Spleen (tissue), 11 donors: ENCODE measurements at regions not wholly inside any gene's neighbourhood (a gene's known extent, or its start where the extent isn't known, plus 50 kb on each side); places are given as distances from the start of the nearest gene placed in this dataset.

Experiments
- DNase-seq: peaks from one replicate; pipeline ENCODE4 v3.0.0-alpha.2; 2020
- H3K27ac ChIP-seq, 8 donors: fragments of 200-600 bp; sonication (generic) in 7 of 8; 1 replicate in 4 of 8; 2 replicates in 4 of 8; pipeline versions ENCODE4 v1.5.0 to v1.8.0; 2016 to 2021; ENCODE audit warnings: inconsistent platforms in 4 of 8, mild to moderate bottlenecking in 4 of 8, moderate library complexity in 1 of 8
- H3K27me3 ChIP-seq, 7 donors: fragments of 200-600 bp; sonication (generic) in 6 of 7; replicated peaks in 1 of 7; 1 replicate in 4 of 7; 2 replicates in 3 of 7; pipeline versions ENCODE4 v1.5.0 to v1.8.0; 2016 to 2021; ENCODE audit warnings: inconsistent platforms in 3 of 7, mild to moderate bottlenecking in 1 of 7
- H3K36me3 ChIP-seq, 6 donors: fragments of 200-600 bp; sonication (generic) in 5 of 6; 1 replicate in 4 of 6; 2 replicates in 2 of 6; pipeline versions ENCODE4 v1.5.0 to v1.8.0; 2016 to 2021; ENCODE audit warnings: inconsistent platforms in 2 of 6
- H3K4me1 ChIP-seq, 6 donors: fragments of 200-600 bp; sonication (generic) in 5 of 6; 1 replicate in 3 of 6; 2 replicates in 3 of 6; pipeline versions ENCODE4 v1.5.0 to v1.8.0; 2016 to 2021; ENCODE audit warnings: inconsistent platforms in 3 of 6
- H3K4me3 ChIP-seq, 8 donors: fragments of 200-600 bp; sonication (generic) in 7 of 8; 1 replicate in 4 of 8; 2 replicates in 4 of 8; pipeline versions ENCODE4 v1.5.0 to v1.8.0; 2016 to 2021; ENCODE audit warnings: inconsistent platforms in 4 of 8, mild to moderate bottlenecking in 4 of 8, moderate library complexity in 2 of 8
- H3K9me3 ChIP-seq, 8 donors: fragments of 200-600 bp; sonication (generic) in 7 of 8; 1 replicate in 4 of 8; 2 replicates in 4 of 8; pipeline versions ENCODE4 v1.5.0 to v1.8.0; 2016 to 2021; ENCODE audit warnings: inconsistent platforms in 4 of 8
- CTCF ChIP-seq, 11 experiments: fragments of 200-600 bp in 7 of 11; fragments of 450-650 bp in 4 of 11; sonication (generic) in 4 of 11; IDR thresholded peaks in 8 of 11; conservative IDR thresholded peaks in 3 of 11; 1 replicate in 7 of 11; 2 replicates in 4 of 11; pipeline versions ENCODE4 v1.4.0 to v1.8.0; 2016 to 2021; ENCODE audit warnings: antibody characterized with exemption in 11 of 11, inconsistent platforms in 4 of 11, mild to moderate bottlenecking in 1 of 11
- POLR2A ChIP-seq, 3 donors: fragments of 450-650 bp; IDR thresholded peaks; one replicate each; pipeline ENCODE4 v1.5.1; 2017; ENCODE audit warnings: antibody characterized with exemption in 3 of 3, mild to moderate bottlenecking in 1 of 3
- POLR2AphosphoS5 ChIP-seq, 3 donors: sonication (generic); formaldehyde crosslinking; IDR thresholded peaks; one replicate each; pipeline ENCODE4 v1.5.1; 2017; ENCODE audit warnings: antibody characterized with exemption in 3 of 3
- WGBS, 5 donors: extraction: QIAGEN DNeasy Blood & Tissue Kit in 3 of 5; methylation state at CpG; one replicate each; pipeline versions ENCODE4 v1.1.5 to v1.1.7; 2013 to 2018; 5-methylcytosine and 5-hydroxymethylcytosine counted together
- intact Hi-C: fragments of 100-400 bp; cut with DNase I; formaldehyde crosslinking; loops from one replicate; pipeline ENCODE4 v1.15.0; 2023; ENCODE audit warnings: low total_unique reads
- donor health status: healthy with polysubstance abuse.
- donor health status: DM: no; HTN: no; CAD: no; lungs with moderate emphysema.
- donor health status: DM: no; HTN: no; CAD: no.
- donor health status: Bipolar disorder and iron deficiency.
- donor health status: healthy.
- donor health status: DM: no; HTN: no; CAD: no.
- donor health status: DM: yes; HTN: yes; CAD: no.

- 59 to 80% (median 76%) methylated on average over 2 of the region's 2 CpGs for WGBS, 5 donors
- Histone ChIP-seq H3K27me3 (no peaks in the 10 kb centered on the region), H3K4me3 (no peak overlapping the region), H3K27ac (no peak overlapping the region), H3K9me3 (peaks cover 0 to 5% (median 0%) of the 10 kb centered on the region in 8 donors), H3K36me3 (no peaks in the 10 kb centered on the region), H3K4me1 (no peaks in the 10 kb centered on the region)
- TF ChIP-seq CTCF (IDR thresholded peaks at IDR 0.05 in 8 of 11, conservative IDR thresholded peaks at IDR 0.05 in 3 of 11) = no peak
- no peak for TF ChIP-seq POLR2A (IDR thresholded peaks at IDR 0.05)
- no peak for DNase-seq
- intact Hi-C loops = no loop called here
Observed at GRCh38 chr9:75823151-75823550, 67.3 kb upstream of the PCSK5 start.

GRCh38 chr9:75824816-75825568 is 65.5 kb upstream of the PCSK5 start:
- no peak overlapping the region for H3K27ac ChIP-seq
- TF ChIP-seq POLR2AphosphoS5 (IDR thresholded peaks at IDR 0.05) = no peak
- TF ChIP-seq CTCF (IDR thresholded peaks at IDR 0.05 in 8 of 11, conservative IDR thresholded peaks at IDR 0.05 in 3 of 11) = no peak
- no peak for TF ChIP-seq POLR2A (IDR thresholded peaks at IDR 0.05)
- no peaks in the 10 kb centered on the region for H3K27me3 ChIP-seq
- WGBS, 5 donors = 58 to 69% (median 63%) methylated on average over 3 of the region's 3 CpGs
- DNase-seq = no peak
- H3K9me3 ChIP-seq = peaks cover 0 to 3% (median 0%) of the 10 kb centered on the region in 8 donors
- no peaks in the 10 kb centered on the region for H3K4me1 ChIP-seq
- H3K4me3 ChIP-seq = no peak overlapping the region
- intact Hi-C loops = no loop called here
- H3K36me3 ChIP-seq = no peaks in the 10 kb centered on the region

DNA sequence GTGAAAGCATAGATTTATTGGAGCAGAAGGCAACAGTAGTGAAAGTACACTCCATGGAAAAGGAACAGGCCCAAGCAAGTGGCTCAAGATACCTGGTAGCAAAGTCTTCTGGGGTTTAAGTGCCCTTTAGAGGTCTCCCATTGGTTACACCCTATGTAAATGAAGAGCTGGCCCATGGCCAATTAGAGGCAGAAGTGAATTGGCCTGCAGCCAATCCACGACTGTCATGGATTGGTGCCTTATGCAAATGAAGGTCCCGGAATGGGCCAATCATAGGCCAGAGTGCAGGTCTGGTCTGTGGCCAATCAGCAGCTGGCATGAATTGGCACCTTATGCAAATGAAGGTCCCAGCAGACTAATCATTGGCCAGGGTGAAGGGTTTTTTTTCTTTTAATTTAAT is 64.2 kb upstream of the PCSK5 start:
- Histone ChIP-seq H3K4me1 (no peaks in the 10 kb centered on the region), H3K4me3 (no peak overlapping the region), H3K27me3 (no peaks in the 10 kb centered on the region), H3K36me3 (no peaks in the 10 kb centered on the region), H3K9me3 (peaks cover 0 to 3% (median 0%) of the 10 kb centered on the region in 8 donors), H3K27ac (no peak overlapping the region)
- no peak for DNase-seq
- WGBS, 5 donors = 51 to 70% (median 68%) methylated on average over 2 of the region's 2 CpGs
- intact Hi-C loops = no loop called here
- TF ChIP-seq CTCF (IDR thresholded peaks at IDR 0.05 in 8 of 11, conservative IDR thresholded peaks at IDR 0.05 in 3 of 11) (no peak), POLR2AphosphoS5 (IDR thresholded peaks at IDR 0.05) (no peak), POLR2A (IDR thresholded peaks at IDR 0.05) (no peak)

DNA sequence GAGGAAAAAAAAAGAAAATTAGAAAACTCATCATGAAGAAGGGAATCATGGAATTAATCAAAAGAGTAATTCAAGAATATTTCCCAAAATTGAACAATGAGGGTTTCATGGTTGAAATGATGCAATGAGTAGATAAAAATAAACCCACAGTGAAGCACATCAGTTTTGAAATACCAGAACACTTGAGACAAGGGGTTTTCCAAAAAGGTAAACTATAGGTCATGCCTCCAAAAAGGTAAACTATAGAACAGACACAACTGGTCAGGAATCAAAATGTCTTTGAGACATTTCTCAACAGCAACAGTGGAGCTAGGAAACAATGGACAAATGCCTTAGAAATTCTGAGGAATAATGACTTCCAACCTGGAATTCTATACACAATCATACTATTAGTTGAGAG is 60.2 kb upstream of the PCSK5 start:
- no peaks in the 10 kb centered on the region for H3K36me3 ChIP-seq
- no peaks in the 10 kb centered on the region for H3K27me3 ChIP-seq
- no peak for DNase-seq
- no peak overlapping the region for H3K27ac ChIP-seq
- no peaks in the 10 kb centered on the region for H3K4me1 ChIP-seq
- H3K4me3 ChIP-seq = no peak overlapping the region
- intact Hi-C loops = no loop called here
- H3K9me3 ChIP-seq = peaks cover 0 to 3% (median 0%) of the 10 kb centered on the region in 8 donors
- TF ChIP-seq POLR2A (IDR thresholded peaks at IDR 0.05) (no peak), POLR2AphosphoS5 (IDR thresholded peaks at IDR 0.05) (no peak), CTCF (IDR thresholded peaks at IDR 0.05 in 8 of 11, conservative IDR thresholded peaks at IDR 0.05 in 3 of 11) (no peak)
